ENCODE measurements at regions not wholly inside any gene's neighbourhood (a gene's known extent, or its start where the extent isn't known, plus 50 kb on each side); places are given as distances from the start of the nearest gene placed in this dataset.
"Not testable (repeated sequence)": the region's sequence is repeated elsewhere in the genome, so short reads cannot be mapped to it uniquely, and the experiment has no call there.

DNA sequence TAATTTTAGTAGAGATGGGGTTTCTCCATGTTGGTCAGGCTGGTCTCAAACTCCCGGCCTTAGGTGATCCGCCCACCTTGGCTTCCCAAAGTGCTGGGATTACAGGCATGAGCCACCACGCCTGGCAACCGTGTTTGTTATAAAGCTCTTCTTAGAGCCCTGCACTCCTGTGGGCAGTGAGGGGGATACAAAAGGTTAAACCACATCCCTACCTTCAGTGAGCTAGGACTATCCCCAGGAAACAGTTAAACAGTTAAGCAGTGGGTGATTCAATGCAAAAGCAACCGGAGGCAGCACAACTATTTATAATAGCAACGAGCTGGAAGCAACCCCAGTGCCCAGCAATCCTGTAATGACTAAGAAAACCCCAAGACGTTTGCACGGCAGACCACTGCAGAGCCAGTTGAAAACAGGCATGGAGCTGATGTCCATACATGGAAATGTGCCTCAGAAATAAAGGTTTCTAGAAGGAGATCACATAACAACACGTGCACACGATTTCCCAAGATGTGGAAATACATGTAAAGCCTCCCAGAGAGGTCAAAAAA lies 107.2 kb upstream of the LYZL2 start:
- no peak for DNase-seq (ENCODE audit: low read depth in 4 of 4, low spot score in 2 of 4)

DNA sequence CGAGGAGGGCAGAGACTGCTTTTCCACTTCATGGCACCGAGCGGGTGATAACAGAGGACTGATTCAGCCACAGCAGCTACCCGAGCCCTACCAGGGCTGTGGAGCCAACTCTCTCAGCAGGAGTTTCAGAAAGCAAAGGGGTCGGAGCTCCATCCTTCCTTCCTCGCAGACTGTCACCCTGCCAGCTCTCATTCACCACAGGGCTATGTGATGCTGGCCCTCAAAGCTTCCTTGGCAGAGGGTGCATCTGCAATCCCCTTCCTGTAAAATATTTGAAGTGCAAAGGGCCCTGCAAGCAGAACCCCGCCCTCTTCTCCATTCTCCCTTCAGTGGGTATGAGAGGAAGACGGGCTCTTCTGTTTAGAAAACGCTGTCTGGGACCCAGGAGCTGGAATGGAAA lies 105.3 kb upstream of the LYZL2 start:
- DNase-seq (ENCODE audit: low read depth in 4 of 4, low spot score in 2 of 4) = no peak

DNA sequence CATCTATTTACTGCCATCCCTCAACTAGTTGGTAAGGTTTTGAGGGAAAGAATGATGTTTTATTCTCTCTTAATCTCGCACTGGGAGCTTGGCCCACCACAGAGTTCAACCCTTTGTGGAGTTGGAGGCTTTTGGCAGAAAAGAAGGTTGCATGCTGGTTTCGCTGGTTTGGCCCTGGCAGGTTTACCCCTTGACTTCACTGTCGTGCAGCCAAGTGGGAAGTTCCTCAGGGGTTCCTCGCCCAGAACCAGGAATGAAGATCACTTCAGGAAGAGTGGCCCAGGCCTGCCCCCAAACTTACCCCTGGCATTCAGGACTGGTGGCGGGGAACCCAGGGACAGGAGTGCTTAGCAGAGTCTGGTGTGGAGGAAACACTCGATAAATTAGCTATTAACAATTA lies 103.1 kb upstream of the LYZL2 start:
- no peak for DNase-seq (ENCODE audit: low read depth in 4 of 4, low spot score in 2 of 4)

DNA sequence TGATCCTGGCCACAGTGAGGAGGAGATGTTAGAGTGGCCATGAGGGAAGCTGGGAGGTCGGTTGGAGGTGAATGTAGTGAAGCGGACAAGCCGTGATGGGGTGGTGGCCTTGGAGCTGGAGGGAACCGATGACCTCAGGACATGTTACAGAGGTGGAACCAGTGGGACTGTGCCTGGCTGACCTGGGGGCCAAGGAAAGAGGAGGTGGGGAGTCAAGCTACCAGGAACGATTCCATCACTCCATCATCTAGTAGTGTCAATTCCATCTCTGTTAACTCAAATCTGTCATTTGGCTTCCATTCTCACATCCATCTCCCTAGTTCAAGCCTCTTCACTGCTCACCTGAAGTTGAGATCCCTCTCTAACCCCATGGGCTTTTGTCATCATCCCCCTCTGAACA lies 102.4 kb upstream of the LYZL2 start:
- no peak for DNase-seq (ENCODE audit: low read depth in 4 of 4, low spot score in 2 of 4)

DNA sequence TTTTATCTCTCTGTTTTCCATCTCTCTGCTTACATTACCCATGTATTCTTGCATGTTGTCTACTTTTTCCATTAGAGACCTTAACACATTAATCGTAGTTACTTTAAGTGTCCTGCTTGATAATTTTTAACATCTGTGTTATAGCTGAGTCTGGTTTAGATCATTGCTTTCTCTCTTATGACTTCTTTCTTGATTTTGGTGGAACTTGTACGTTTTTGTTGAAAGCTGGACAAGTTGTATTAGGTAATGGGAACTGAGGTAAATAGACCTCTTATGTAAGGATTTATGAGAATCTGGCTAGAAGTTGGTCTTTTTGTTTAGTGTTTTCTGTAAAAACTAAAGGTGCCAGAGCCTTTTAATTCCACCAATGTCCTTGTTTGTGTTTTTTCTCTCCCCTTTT lies 100.8 kb upstream of the LYZL2 start:
- no peak for DNase-seq (ENCODE audit: low read depth in 4 of 4, low spot score in 2 of 4)

DNA sequence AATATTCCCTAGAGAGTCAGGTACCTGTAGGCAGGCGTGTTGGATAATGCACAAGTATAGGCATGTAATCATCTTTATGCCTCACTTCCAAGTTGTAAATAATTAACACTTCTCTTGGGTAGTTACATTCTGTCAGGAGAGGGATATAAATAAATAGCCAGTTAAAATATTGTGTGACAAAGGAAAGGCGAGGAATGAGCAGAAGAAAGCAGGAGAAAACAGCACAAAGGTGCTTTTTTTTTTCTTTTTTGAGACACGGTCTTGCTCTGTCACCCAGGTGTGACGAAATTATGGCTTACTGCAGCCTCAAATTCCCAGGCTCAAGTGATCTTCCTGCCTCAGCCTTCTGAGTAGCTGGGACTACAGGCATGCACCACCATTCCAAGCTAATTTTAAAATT lies 99.2 kb upstream of the LYZL2 start:
- DNase-seq (ENCODE audit: low read depth in 4 of 4, low spot score in 2 of 4) = no peak

DNA sequence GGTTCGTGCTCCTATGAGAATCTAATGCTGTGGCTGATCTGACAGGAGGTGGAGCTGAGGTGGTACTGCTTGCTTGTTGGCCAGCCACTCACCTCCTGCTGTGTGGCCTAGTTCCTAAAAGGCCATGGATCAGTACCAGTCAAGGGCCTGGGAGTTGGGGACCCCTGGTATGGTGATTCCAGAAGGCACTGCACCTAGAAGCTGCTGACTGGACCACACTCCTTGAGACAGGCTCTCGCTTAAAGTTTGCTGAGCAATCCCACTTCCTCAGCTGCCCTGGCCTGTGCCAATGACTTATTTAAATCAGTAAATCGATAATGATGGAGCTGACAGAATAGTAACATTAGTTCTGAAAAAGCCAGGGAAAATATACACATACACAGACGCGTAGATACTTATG lies 98.6 kb upstream of the LYZL2 start:
- DNase-seq (ENCODE audit: low read depth in 4 of 4, low spot score in 2 of 4) = no peak

DNA sequence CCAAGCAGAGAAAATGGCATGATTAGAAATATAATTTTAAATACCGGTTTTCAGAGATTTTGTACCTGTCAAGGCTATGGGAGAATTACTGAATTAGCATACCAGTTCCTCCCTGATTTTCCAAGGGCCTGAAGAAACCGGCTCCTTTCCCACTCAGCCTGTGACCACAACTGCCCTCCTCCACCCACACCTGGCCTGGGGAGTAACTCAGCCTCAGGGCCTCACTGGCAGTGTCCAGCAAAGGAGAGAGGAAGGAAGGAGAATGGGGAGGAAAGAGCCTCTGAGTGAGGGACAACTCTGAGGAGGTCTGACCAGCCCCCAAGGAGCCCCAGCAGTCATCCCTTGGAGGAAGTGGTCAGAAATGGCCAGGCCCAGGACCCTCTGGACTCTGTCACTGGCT lies 98.0 kb upstream of the LYZL2 start:
- no peak for DNase-seq (ENCODE audit: low read depth in 4 of 4, low spot score in 2 of 4)

DNA sequence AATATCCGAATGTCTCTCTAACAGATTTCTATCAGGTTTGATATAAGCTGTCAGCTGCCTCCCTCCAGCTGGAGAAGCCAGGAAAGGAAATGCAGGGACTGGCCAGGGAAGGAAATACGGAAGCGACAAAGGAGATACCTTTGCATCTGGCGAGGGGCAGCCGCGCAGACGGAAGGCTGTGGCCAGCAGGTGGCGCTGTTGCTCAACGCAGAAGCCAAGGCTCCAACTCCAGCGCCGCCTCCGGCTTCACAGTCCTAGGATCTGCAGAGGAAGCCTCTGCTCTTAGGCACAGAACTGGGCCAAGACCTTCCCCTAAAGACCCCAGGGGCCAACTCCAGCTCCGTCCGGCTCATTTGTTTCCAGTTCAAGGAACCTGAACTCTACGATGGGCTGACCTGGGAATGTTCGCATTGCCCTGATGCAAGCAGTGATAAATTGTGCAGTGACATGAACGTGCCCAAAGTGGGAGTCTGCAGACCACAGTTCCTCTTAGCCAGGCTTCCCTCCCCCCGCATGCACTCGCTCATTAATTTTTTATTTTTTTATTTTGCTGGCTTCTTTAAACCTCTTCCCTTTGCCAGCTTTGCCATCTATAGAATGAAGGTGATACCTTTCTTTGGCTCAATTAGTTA lies 97.3 kb upstream of the LYZL2 start:
- peak in 3 of 4 donors; percentile 57 to 66 (median 59) for DNase-seq (ENCODE audit: low read depth in 4 of 4, low spot score in 2 of 4)

DNA sequence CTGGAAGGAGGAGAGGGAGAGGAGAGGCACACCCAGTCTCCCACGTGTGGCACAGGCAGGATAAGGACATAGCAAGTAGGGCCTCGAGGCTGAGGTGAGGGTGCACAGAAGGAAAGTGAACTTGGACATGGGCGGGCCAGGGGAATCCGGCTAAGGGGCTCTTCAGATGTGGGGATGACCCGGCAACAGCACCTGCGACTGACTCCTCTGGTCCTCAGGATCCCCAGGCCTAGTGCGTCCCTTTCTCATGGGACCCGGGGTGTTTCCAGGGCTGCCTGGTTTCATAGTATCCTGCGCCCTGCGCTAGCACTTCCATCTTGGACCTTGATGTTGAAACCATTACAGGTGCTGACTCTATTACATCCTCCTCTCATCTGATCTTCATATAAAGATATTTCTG lies 96.1 kb upstream of the LYZL2 start:
- no peak for DNase-seq (ENCODE audit: low read depth in 4 of 4, low spot score in 2 of 4)

DNA sequence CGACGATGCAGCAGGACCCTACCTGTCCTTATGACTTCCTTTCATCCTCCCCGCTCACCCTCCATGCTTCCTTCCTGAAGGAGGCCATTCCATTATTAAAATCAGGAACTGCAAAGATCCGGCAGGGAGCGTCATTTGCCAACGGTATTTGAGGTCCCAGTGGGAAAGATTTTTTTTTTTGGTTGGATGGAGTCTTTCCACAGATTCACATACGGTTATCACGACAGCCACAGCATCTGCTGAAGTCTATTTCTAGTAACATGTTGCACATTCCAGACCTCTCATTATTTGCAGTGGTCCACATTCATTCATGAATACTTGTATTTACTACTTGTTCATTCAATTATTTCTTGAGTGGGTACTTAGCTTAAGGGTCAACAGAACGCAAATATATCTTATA lies 94.7 kb upstream of the LYZL2 start:
- no peak for DNase-seq (ENCODE audit: low read depth in 4 of 4, low spot score in 2 of 4)

DNA sequence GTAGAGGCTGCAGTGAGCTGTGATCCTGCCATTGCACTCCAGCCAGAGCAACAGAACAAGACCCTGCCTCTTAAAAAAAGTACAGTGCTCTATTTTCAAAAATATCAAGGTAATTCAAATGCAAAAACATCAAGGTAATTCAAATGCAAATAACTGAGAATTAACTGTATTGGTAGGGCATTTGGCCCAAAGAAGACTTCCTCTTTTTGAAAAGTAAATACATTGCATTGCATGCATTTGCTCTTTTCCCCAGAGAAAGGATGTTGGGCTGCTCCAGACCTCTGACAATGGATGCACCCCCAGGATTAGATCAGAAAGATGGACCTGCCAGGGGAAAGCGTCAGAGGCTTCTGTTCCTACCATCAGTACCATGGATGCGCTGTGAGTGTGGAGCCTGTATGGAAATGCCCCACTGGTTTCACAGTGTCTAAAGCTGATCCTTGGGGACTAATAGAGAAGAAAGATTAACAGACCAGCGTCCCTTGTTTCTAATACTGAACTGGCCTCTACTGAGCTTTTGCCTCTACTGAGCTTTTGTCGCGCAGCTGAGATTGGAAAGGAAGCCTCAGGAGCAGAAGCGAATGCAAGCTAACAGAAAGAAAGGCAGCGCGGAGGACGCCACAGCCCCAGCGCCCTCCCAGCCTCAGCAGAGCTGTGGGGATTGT lies 93.5 kb upstream of the LYZL2 start:
- no peak for DNase-seq (ENCODE audit: low read depth in 4 of 4, low spot score in 2 of 4)

DNA sequence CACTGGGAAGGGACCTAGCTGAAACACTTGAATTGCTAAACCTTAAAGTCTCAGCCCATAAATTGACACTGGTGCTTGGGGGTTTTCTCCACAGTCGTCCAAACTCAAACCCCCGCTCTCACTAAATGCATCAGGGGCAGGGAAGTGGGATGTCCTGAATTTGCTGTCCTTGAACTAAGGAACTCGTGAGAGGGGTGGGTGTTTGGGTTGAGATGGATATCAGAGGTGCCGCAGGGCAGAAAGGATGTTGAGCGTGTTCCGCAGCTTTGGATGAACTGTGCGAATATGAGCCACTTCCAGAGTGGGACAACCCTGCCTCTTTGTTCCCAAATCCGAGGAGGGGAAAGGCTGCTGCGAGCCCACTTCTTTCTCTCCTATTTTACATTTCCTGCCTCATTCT lies 90.3 kb upstream of the LYZL2 start:
- DNase-seq (ENCODE audit: low read depth in 4 of 4, low spot score in 2 of 4) = no peak

DNA sequence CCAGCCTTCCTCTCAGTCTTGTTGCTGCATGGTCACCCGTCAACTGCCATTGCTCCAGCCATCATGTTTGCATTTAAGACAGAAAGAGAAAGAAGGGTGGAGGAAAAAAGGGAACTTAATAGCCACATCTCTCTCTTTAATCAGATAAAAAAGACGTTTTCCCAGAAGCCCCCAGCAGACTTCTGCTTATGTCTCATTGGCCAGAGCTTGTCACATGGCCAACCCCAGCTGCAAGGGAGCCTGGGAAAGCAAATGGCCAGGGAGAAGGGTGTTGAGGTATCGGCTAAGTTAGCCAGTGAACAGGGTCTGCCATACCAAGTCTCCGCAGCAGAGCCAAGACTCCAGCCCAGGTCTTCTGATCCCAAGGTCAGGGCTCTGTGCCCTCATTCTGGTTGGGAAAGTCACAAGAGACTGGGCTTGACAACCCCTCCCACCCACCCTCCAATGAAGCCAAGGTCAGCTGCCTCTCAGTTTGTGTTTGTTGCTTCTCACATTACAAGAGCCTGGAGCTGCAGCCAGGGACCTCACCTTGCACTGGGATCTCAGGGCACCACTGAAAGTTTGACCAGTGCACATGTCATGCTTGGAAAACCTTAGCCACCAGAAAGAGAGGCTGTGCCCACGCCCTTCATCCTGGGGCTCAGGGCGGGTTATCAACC lies 80.3 kb upstream of the LYZL2 start:
- DNase-seq (ENCODE audit: low read depth in 4 of 4, low spot score in 2 of 4) = no peak

DNA sequence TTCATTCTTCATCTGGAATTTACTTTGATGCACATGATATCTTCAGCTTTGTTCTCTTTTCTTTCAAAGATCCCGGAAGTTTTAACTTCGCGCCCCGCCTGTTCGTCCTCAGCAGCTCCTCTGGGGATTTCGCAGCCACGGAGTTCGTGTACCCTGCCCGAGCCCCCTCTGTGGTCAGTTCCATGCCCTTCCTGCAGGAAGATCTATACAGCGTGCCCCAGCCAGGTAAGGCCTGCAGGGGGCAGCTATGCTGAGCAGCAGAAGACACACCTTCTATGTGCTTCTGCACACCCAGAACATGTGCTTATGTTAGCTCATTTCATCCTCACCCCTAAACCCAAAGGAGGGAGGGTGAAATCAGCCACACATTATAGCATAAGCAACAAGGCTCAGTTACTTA lies 79.7 kb upstream of the LYZL2 start:
- no peak for DNase-seq (ENCODE audit: low read depth in 4 of 4, low spot score in 2 of 4)

DNA sequence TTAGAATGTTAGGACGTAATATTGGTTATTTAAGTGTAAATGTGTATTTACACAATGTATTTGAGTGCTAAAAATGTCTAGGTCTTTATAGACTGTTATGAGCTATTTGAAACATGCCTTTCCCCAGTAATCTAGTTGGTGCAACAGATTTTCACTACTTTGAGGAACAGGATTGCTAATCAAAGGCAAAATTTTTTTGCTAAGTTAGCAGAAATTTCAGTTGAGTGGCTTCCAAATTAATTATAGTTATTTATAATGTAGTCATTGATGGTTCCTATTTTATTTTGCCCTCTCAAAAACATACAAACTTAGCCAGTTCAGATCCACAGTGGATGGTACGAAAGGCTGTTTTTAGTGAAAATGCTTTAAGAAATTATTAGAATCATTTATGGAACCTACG lies 78.7 kb upstream of the LYZL2 start:
- DNase-seq (ENCODE audit: low read depth in 4 of 4, low spot score in 2 of 4) = no peak

DNA sequence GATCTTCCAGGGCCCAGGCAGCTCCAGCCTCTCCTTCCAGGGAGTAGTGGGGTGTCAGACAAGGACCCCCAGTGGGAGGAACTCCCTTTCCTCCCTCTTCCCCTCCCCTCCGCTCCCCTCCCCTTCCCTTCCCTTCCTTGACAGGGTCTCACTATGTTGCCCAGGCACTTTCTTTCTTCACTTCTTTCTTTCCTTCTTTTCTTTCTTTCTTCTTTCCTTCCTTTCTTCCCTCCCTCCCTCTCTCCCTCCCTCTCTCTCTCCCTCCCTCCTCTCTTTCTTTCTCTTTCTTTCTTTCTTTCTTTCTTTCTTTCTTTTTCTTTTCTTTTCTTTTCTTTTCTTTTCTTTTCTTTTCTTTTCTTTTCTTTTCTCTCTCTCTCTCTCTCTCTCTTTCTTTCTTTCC lies 76.6 kb upstream of the LYZL2 start:
- not testable (repeated sequence) for DNase-seq (ENCODE audit: low read depth in 4 of 4, low spot score in 2 of 4)

DNA sequence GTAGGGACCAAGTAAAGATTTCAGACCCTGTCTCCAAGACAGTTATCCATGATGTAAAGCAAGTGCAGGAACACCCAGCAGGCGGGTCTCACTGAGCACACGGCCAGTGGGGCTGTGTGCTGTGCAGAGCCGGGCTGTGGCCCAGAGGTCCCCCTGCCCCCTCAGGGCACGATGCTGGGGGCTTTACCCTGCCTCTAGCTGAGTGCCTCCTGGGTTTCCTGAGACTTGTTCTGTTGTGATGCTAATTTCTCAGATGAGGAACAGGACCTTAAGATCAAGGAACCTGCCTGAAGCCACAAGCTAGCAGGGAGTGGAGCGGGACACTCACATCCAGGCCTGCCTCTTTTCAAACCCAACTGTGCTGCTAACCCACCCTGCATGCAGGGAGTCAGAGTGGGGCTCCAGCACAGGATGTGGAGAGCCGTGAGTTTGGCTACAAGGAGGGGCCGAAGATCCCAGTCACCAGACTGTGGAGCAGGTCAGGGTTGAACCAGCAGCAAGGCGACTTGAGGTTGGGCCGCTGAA lies 76.1 kb upstream of the LYZL2 start:
- DNase-seq (ENCODE audit: low read depth in 4 of 4, low spot score in 2 of 4) = no peak

DNA sequence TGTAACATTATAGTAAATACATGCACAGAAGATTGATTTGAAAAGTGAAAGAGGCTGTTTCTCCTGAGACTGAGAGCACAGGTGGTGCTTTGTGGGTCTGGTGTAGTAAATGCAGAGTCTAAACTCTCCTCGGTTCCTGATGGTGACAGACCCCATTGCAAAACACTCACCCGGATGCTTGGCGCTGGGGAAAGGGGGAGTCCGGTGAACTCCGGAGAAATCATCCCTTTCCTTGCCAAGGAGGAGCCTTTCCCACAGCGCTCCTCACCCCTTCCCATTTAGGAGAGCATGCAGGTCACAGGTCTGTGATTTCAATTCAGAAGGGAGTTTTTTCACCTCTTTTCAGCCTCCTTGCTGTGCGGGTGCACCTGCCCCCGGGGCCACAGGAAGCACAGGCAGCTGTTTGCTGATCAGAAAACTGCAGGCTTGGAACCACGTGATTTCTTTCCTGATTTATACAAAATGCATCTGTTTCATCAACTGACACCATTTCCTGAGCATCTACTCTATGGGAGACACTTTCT lies 75.6 kb upstream of the LYZL2 start:
- no peak for DNase-seq (ENCODE audit: low read depth in 4 of 4, low spot score in 2 of 4)

DNA sequence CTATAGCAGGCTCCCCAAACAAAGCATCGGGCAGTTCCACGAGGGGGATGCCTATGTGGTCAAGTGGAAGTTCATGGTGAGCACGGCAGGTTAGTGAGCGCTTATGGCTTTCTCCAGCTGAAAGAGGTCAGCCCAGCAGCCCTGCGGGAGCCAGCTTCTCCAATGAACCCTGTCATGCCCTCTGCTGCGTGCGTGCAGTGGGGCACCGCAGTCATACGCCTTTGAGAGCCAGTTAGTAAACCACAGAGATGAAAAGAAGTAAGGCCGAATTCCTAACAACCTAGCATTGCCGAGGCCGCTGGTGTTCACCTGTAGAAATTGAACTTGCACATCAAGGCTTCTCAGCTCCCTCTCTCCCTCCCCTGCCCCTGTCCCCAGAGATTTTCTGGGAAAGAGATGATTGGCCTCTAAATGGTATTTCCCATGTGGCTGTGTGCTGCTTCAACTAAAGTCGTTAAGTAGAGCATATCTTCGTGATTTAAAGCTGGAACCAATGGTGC lies 75.1 kb upstream of the LYZL2 start:
- not testable (repeated sequence) for DNase-seq (ENCODE audit: low read depth in 4 of 4, low spot score in 2 of 4)

DNA sequence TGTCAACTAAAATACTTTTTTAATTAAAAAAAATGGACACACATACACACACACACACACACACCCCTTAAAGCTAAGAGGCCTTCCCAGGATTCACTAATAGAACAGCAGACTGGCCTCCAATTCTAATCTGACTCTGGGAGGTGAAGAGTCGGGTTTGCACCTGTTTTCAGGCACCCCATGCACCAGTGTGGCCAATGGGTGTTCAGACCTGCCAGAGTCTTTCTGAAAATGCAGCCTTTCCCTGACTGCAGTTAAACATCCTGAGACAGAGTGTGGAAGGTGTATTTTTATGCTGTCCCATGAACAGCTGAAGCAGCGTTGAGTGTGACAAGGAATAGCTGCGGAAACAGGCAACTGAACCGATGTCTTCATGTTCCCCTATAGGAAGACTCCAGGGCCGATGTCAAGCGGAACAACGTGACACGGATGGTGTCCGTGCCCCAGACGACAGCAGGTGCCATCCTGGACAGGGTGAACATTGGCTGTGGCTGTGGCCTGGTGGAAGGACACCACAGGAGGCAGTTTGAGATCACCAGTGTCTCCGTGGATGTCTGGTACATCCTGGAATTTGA lies 74.6 kb upstream of the LYZL2 start:
- no peak for DNase-seq (ENCODE audit: low read depth in 4 of 4, low spot score in 2 of 4)

Data from left renal cortex interstitium (tissue), 4 donors.